SK-N-SH treated with all-trans-retinoic acid at 6 μM for 48 hours (cell line): ENCODE measurements at regions not wholly inside any gene's neighbourhood (a gene's known extent, or its start where the extent isn't known, plus 50 kb on each side); places are given as distances from the start of the nearest gene placed in this dataset.

Source experiments
- ARNTL ChIP-seq: fragments of 450-650 bp; formaldehyde crosslinking; IDR thresholded peaks from 2 replicates; pipeline ENCODE4 v1.5.0; 2020; ENCODE audit warnings: low read depth, mild to moderate bottlenecking, moderate library complexity, borderline replicate concordance
- GLIS3 ChIP-seq: fragments of 250-450 bp; sonication (Bioruptor Pico); IDR thresholded peaks from 2 replicates; pipeline ENCODE4 v1.5.0; 2020; ENCODE audit warnings: mild to moderate bottlenecking, moderate library complexity
- PPARA ChIP-seq: fragments of 250-450 bp; sonication (Bioruptor Pico); IDR thresholded peaks from 2 replicates; pipeline ENCODE4 v1.5.0; 2020; ENCODE audit warnings: mild to moderate bottlenecking, borderline replicate concordance
- RARB ChIP-seq: fragments of 250-450 bp; sonication (Bioruptor Pico); IDR thresholded peaks from 2 replicates; pipeline ENCODE4 v1.8.0; 2021; ENCODE audit warnings: mild to moderate bottlenecking, moderate library complexity
- TCF4 ChIP-seq: fragments of 250-450 bp; sonication (Bioruptor Pico); IDR thresholded peaks from 2 replicates; pipeline ENCODE4 v1.8.0; 2021; ENCODE audit warnings: mild to moderate bottlenecking, moderate library complexity, borderline replicate concordance
- TOX ChIP-seq: fragments of 250-450 bp; sonication (Bioruptor Pico); IDR thresholded peaks from 2 replicates; pipeline ENCODE4 v1.8.0; 2021; ENCODE audit warnings: mild to moderate bottlenecking, moderate library complexity, borderline replicate concordance
- ZFP3 ChIP-seq: fragments of 250-450 bp; sonication (Bioruptor Pico); IDR thresholded peaks from 2 replicates; pipeline ENCODE4 v1.5.0; 2020; ENCODE audit warnings: mild to moderate bottlenecking, moderate library complexity
- TF ChIP-seq, protein P1 (sequence below): fragments of 250-450 bp; sonication (Bioruptor Pico); IDR thresholded peaks from 2 replicates; pipeline ENCODE4 v1.8.0; 2020; ENCODE audit warnings: mild to moderate bottlenecking, moderate library complexity, borderline replicate concordance

DNA sequence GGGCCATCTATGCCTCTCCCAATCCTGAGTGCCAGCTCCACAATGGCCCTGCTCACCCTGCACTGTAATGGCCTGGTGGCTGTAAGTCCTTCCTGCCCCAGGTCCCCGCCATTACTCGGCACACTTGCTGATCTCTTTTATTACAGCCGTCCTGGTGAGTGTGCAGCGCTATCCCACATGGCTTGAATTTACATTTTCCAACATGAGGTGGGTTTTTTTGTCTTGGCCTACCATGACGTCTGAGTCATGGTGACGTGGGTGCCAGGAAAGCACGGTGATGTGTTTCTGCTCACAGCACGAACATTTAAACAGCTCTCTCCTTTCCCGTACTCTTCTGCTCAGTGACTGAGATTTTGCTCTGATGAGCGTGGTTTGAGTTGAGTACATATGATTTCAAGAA, 55.2 kb upstream of the FOXF1 start:
- TF ChIP-seq ARNTL (CRISPR knock-in tag), result no peak
- TF ChIP-seq RARB (CRISPR knock-in tag), result no peak
- TF ChIP-seq, protein P1, sequence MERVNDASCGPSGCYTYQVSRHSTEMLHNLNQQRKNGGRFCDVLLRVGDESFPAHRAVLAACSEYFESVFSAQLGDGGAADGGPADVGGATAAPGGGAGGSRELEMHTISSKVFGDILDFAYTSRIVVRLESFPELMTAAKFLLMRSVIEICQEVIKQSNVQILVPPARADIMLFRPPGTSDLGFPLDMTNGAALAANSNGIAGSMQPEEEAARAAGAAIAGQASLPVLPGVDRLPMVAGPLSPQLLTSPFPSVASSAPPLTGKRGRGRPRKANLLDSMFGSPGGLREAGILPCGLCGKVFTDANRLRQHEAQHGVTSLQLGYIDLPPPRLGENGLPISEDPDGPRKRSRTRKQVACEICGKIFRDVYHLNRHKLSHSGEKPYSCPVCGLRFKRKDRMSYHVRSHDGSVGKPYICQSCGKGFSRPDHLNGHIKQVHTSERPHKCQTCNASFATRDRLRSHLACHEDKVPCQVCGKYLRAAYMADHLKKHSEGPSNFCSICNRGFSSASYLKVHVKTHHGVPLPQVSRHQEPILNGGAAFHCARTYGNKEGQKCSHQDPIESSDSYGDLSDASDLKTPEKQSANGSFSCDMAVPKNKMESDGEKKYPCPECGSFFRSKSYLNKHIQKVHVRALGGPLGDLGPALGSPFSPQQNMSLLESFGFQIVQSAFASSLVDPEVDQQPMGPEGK (CRISPR knock-in tag), result no peak
- TF ChIP-seq TOX (CRISPR knock-in tag), result no peak
- TF ChIP-seq PPARA (CRISPR knock-in tag), result no peak
- TF ChIP-seq ZFP3 (CRISPR knock-in tag), result no peak
- no peak for TF ChIP-seq TCF4 (CRISPR knock-in tag)
- no peak for TF ChIP-seq GLIS3 (CRISPR knock-in tag)
